Upper lobe of left lung (tissue), 6 donors: ENCODE measurements at regions not wholly inside any gene's neighbourhood (a gene's known extent, or its start where the extent isn't known, plus 50 kb on each side); places are given as distances from the start of the nearest gene placed in this dataset.
A peak's percentile ranks its signal among the peaks of the same experiment; 100 is the strongest.

Experiments
- ATAC-seq, 2 donors: fragments of 200-7000 bp; cut with Tn5 transposase; one replicate each; pipeline ENCODE4 v1.9.1; 2022; ENCODE audit warnings: mild to moderate bottlenecking in 2 of 2, moderate library complexity in 2 of 2; ENCODE audit not compliant: low FRiP score in 2 of 2
- DNase-seq, 2 donors: peaks; one replicate each; pipeline ENCODE4 v3.0.0-alpha.2; 2019 to 2020
- H3K27ac ChIP-seq, 4 donors: fragments of 200-600 bp; sonication (generic); one replicate each; pipeline ENCODE4 v1.5.1; 2016 to 2019
- H3K27me3 ChIP-seq, 4 donors: fragments of 200-600 bp; sonication (generic); one replicate each; pipeline ENCODE4 v1.5.1; 2017 to 2019
- H3K36me3 ChIP-seq, 4 donors: fragments of 200-600 bp; sonication (generic); one replicate each; pipeline ENCODE4 v1.5.1; 2016 to 2019
- H3K4me1 ChIP-seq, 4 donors: fragments of 200-600 bp; sonication (generic); one replicate each; pipeline ENCODE4 v1.5.1; 2018 to 2019
- H3K4me3 ChIP-seq, 4 donors: fragments of 200-600 bp; sonication (generic); one replicate each; pipeline ENCODE4 v1.5.1; 2017 to 2019; ENCODE audit warnings: mild to moderate bottlenecking in 2 of 4, moderate library complexity in 1 of 4
- H3K9me3 ChIP-seq, 4 donors: fragments of 200-600 bp; sonication (generic); one replicate each; pipeline ENCODE4 v1.5.1; 2018 to 2019
- CTCF ChIP-seq, 6 experiments: fragments of 450-650 bp in 4 of 6; fragments of 200-600 bp in 2 of 6; sonication (generic) in 2 of 6; IDR thresholded peaks; one replicate each; pipeline ENCODE4 v1.5.1; 2016 to 2019; ENCODE audit warnings: antibody characterized with exemption in 6 of 6
- EP300 ChIP-seq, 4 donors: sonication (generic); formaldehyde crosslinking; IDR thresholded peaks; one replicate each; pipeline ENCODE4 v1.5.1; 2017; ENCODE audit warnings: antibody characterized with exemption in 4 of 4, control low read depth in 2 of 4
- POLR2A ChIP-seq, 4 donors: fragments of 450-650 bp; IDR thresholded peaks; one replicate each; pipeline ENCODE4 v1.5.1; 2016 to 2017; ENCODE audit warnings: antibody characterized with exemption in 4 of 4, mild to moderate bottlenecking in 2 of 4
- POLR2AphosphoS5 ChIP-seq, 2 donors: sonication (generic); formaldehyde crosslinking; IDR thresholded peaks; one replicate each; pipeline ENCODE4 v1.5.1; 2017; ENCODE audit warnings: antibody characterized with exemption in 2 of 2
- WGBS, 2 donors: methylation state at CpG; one replicate each; pipeline ENCODE4 v1.1.5; 2017 to 2018; 5-methylcytosine and 5-hydroxymethylcytosine counted together
- donor health status: DM: no; HTN: no; CAD: no; lungs with moderate emphysema.
- donor health status: DM: no; HTN: yes; CAD: no; lungs with severe emphysema.

DNA sequence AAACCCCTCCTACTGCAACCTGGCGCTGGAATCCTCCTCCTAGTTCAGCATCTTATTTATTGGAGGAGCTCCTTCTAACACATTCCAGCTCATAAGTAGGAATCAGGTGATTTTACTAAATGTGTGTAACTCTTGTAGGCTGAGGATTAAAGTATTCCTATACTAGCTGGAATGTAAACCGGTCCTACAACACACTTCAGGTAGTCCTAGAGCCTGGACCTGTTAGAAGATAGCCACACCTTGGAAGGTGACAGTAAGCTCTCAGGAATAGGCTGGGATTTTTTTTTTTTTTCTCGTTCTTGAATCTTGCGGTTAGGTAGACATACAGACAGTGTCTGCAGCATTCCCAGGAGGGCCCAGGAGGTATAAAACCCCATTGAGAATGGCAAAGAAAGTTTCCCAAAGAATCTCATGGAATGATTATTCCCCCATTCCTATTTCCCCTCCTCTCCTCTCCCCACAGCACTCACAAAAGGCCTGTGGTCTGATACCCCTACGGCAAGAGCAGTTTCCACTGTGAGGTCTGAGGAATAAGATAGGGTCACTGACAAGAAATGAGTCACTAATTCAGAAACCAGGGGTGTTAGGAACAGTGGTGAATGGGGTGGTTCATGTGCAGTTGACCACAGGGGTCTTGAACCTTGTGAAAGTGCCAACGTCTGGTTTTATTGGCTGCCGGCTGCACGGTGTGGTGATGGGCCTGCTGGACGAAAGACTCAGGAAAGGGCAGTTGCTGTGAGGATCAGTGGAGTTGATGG lies 267.1 kb downstream of the UTP18 start:
- H3K4me3 ChIP-seq, result no peak overlapping the region
- H3K27ac ChIP-seq, result peak overlapping the region in 2 of 4 donors; percentile 13 to 26
- H3K27me3 ChIP-seq, result no peaks in the 10 kb centered on the region
- DNase-seq (peak in 1 of 2 donors; percentile 54), ATAC-seq (peak; percentile 14 to 92)
- no peaks in the 10 kb centered on the region for H3K9me3 ChIP-seq
- no peaks in the 10 kb centered on the region for H3K36me3 ChIP-seq
- TF ChIP-seq POLR2AphosphoS5 (IDR thresholded peaks at IDR 0.05), result no peak
- TF ChIP-seq POLR2A (IDR thresholded peaks at IDR 0.05), result no peak
- no peak for TF ChIP-seq EP300 (IDR thresholded peaks at IDR 0.05)
- 69% methylated on average over 9 of the region's 9 CpGs for WGBS, 2 donors
- peaks cover 0 to 13% (median 0%) of the 10 kb centered on the region in 4 donors for H3K4me1 ChIP-seq

DNA sequence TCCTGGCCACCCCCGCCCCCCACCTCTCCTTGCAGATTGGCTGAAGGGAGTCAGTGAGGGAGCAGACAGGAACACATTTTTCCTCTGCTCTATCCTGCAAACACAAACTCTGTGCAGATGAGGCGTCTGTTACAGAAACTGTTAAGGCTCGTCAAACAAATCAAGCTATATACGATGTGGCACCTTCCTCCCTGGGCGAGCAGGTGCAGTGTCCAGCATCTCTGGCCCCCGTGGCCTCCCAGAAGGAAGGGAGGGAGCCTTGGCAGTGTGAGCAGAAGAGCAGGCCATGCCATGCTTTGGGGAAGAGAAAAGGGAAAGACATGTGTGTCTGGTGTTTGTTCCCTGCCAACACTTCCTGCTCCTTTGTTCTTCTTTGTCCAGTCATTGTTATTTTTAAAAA lies 267.8 kb downstream of the UTP18 start:
- TF ChIP-seq POLR2AphosphoS5 (IDR thresholded peaks at IDR 0.05) (no peak), EP300 (IDR thresholded peaks at IDR 0.05) (no peak), CTCF (IDR thresholded peaks at IDR 0.05) (no peak), POLR2A (IDR thresholded peaks at IDR 0.05) (no peak)
- ATAC-seq, result peak in 1 of 2 donors; percentile 44
- Histone ChIP-seq H3K27ac (peak overlapping the region in 1 of 4 donors; percentile 14), H3K4me1 (peaks cover 0 to 13% (median 0%) of the 10 kb centered on the region in 4 donors), H3K36me3 (no peaks in the 10 kb centered on the region), H3K27me3 (no peaks in the 10 kb centered on the region), H3K9me3 (no peaks in the 10 kb centered on the region), H3K4me3 (no peak overlapping the region)
- no peak for DNase-seq
- 50 to 60% methylated on average over 6 of the region's 6 CpGs for WGBS, 2 donors

DNA sequence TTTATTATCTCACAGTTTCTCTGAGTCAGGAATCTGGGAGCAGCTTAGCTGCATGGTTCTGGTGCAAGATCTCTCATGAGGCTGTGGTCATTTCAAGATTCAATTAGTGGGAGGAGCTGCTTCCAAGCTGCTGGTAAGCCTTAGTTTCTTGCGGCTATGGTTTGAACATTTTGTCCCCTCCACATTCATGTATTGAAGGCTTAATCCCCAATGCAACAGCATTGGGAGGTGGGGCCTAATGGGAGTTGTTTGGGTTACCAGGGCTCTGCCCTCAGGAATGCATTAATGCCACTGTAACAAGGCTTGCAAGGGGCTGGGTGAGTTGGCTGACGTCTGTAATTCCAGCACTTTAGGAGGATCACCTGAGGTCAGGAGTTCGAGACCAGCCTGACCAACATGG lies 272.9 kb downstream of the UTP18 start:
- WGBS, 2 donors, result 63 to 75% methylated on average over 3 of the region's 3 CpGs

DNA sequence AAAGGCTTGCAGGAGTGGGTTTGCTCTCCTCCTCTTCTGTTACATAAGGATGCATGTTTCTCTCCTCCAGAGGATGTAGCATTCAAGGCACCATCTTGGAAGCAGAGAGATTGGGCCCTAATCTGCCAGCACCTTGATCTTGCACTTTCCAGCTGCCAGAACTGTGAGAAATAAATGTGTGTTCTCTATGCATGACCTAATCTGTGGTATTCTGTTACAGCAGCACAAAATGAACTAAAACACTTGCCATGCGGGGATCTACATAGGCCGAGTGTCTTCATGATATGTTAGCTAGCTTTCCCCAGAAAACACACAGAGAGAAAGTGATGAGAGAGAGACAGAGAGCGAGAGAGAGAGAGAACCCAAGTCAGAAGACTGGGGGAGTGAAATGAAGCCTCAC lies 273.5 kb downstream of the UTP18 start:
- no peaks in the 10 kb centered on the region for H3K27me3 ChIP-seq
- H3K4me1 ChIP-seq, result peaks cover 0 to 4% (median 0%) of the 10 kb centered on the region in 4 donors
- H3K27ac ChIP-seq, result no peak overlapping the region
- no peaks in the 10 kb centered on the region for H3K9me3 ChIP-seq
- DNase-seq, result no peak
- H3K4me3 ChIP-seq, result no peak overlapping the region
- WGBS, 2 donors, result 92 to 95% methylated on average over 3 of the region's 3 CpGs
- no peak for TF ChIP-seq POLR2AphosphoS5 (IDR thresholded peaks at IDR 0.05)
- no peak for TF ChIP-seq POLR2A (IDR thresholded peaks at IDR 0.05)
- TF ChIP-seq CTCF (IDR thresholded peaks at IDR 0.05), result no peak
- TF ChIP-seq EP300 (IDR thresholded peaks at IDR 0.05), result no peak
- ATAC-seq, result no peak
- no peaks in the 10 kb centered on the region for H3K36me3 ChIP-seq

More for the DNA sequence above, 272.9 kb downstream of the UTP18 start:
- Histone ChIP-seq H3K36me3 (no peaks in the 10 kb centered on the region), H3K27me3 (no peaks in the 10 kb centered on the region), H3K9me3 (no peaks in the 10 kb centered on the region), H3K27ac (no peak overlapping the region), H3K4me3 (no peak overlapping the region), H3K4me1 (peaks cover 0 to 4% (median 0%) of the 10 kb centered on the region in 4 donors)
- peak in 1 of 2 donors; percentile 22 for ATAC-seq
- DNase-seq, result no peak
- TF ChIP-seq POLR2A (IDR thresholded peaks at IDR 0.05) (no peak), POLR2AphosphoS5 (IDR thresholded peaks at IDR 0.05) (no peak), CTCF (IDR thresholded peaks at IDR 0.05) (no peak), EP300 (IDR thresholded peaks at IDR 0.05) (no peak)

DNA sequence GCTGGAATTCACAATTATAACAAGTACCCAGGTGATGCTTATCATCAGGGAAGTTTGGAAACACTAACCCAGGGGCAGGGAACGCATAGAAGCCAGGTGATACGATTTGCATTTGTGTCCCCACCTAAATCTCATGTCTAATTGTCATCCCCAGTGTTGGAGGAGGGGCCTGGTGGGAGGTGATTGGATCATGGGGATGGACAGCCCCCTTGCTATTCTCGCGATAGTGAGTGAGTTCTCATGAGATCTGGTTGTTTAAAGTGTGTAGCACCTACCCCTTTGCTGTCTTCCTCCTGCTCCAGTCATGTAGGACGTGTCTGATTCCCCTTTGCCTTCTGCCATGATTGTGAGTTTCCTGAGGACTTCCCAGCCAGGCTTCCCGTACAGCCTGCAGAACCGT lies 276.3 kb downstream of the UTP18 start:
- H3K9me3 ChIP-seq, result no peaks in the 10 kb centered on the region
- DNase-seq (no peak), ATAC-seq (no peak)
- TF ChIP-seq CTCF (IDR thresholded peaks at IDR 0.05), result no peak
- TF ChIP-seq POLR2AphosphoS5 (IDR thresholded peaks at IDR 0.05), result no peak
- no peak for TF ChIP-seq POLR2A (IDR thresholded peaks at IDR 0.05)
- TF ChIP-seq EP300 (IDR thresholded peaks at IDR 0.05), result no peak
- H3K4me1 ChIP-seq, result peaks cover 0 to 4% (median 0%) of the 10 kb centered on the region in 4 donors
- H3K27ac ChIP-seq, result no peak overlapping the region
- H3K4me3 ChIP-seq, result no peak overlapping the region
- H3K36me3 ChIP-seq, result no peaks in the 10 kb centered on the region
- H3K27me3 ChIP-seq, result no peaks in the 10 kb centered on the region
- 88 to 89% methylated on average over 6 to 7 of the region's 7 CpGs for WGBS, 2 donors
